ENCODE measurements at regions not wholly inside any gene's neighbourhood (a gene's known extent, or its start where the extent isn't known, plus 50 kb on each side); places are given as distances from the start of the nearest gene placed in this dataset.

DNA sequence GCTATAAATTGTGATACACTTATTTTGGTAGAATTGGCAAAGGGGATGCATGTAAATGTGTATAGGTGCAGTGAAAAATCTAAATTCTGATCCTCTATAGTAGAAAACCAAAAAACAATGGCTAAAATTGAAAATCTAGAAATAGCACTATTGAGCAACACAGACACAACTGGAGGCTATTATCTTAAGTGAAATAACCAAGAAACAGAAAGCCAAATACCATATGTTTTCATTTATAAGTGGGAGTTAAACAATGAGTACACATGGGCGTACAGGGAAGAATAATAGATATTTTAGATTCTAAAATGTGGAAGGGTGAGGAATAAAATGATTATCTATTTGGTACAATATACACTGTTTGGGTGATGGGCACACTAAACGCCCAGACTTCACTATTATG lies 183.2 kb upstream of the TUSC1 start:
- no peak overlapping the region for H2BK20ac ChIP-seq (ENCODE audit: low read length)
- CTCF ChIA-PET (ENCODE audit: partially characterized antibody) = interaction anchor here (0.6 kb wide), 1 partner anchor 13 kb away, joined by 5 read pairs; no protein-coding TSS in a partner anchor

More for the DNA sequence above, 183.2 kb upstream of the TUSC1 start:
- Histone ChIP-seq H2BK15ac (ENCODE audit: low read length) (no peak overlapping the region), H3K56ac (replicated peaks; ENCODE audit: insufficient read length, low read depth, low read length) (no peak overlapping the region), H2BK12ac (ENCODE audit: low read depth, low read length) (no peak overlapping the region), H3K36me3 (ENCODE audit: control insufficient read depth in 2 of 4, insufficient read depth in 4 of 4, low read length in 3 of 4) (no peaks in the 10 kb centered on the region), H3K79me1 (ENCODE audit: low read depth, low read length) (no peaks in the 10 kb centered on the region), H2AK5ac (ENCODE audit: low read depth, low read length) (no peak overlapping the region), H3K27me3 (replicated peaks in 1 of 4; ENCODE audit: control insufficient read depth in 3 of 4, extremely low read depth in 1 of 4, insufficient read depth in 3 of 4, low read length in 3 of 4) (no peaks in the 10 kb centered on the region), H3K9me3 (ENCODE audit: insufficient read depth in 2 of 2, low read depth in 1 of 2, low read length in 1 of 2) (no peaks in the 10 kb centered on the region), H3K23me2 (ENCODE audit: low read depth, low read length) (no peaks in the 10 kb centered on the region), H4K91ac (replicated peaks; ENCODE audit: insufficient read length, low read length) (no peak overlapping the region), H4K5ac (ENCODE audit: insufficient read length, low read depth, low read length) (no peak overlapping the region), H4K8ac (ENCODE audit: extremely low read depth, insufficient read depth, low read length) (no peak overlapping the region), H3K14ac (ENCODE audit: insufficient read length) (no peak overlapping the region), H3K23ac (ENCODE audit: insufficient read length) (no peak overlapping the region), H3K18ac (ENCODE audit: extremely low read depth, low read length) (no peak overlapping the region), H3K9ac (replicated peaks in 1 of 4; ENCODE audit: extremely low read depth in 1 of 4, low read depth in 3 of 4, low read length in 3 of 4) (no peak overlapping the region), H3K4me3 (ENCODE audit: extremely low read depth in 1 of 4, insufficient read depth in 2 of 4, low read depth in 3 of 4, low read length in 4 of 4) (no peak overlapping the region), H3K4me2 (ENCODE audit: insufficient read depth in 1 of 2, low read depth in 2 of 2, low read length in 2 of 2) (no peak overlapping the region), H3K27ac (ENCODE audit: low read depth, low read length) (no peak overlapping the region), H3K79me2 (ENCODE audit: control insufficient read depth in 1 of 2, insufficient read depth in 2 of 2, low read length in 2 of 2) (no peaks in the 10 kb centered on the region), H3K4me1 (replicated peaks in 1 of 4; ENCODE audit: control insufficient read depth in 3 of 4, insufficient read depth in 4 of 4, low read length in 3 of 4) (no peaks in the 10 kb centered on the region), H2AFZ (ENCODE audit: low read length) (no peak overlapping the region), H2BK5ac (ENCODE audit: low read depth, low read length) (no peak overlapping the region), H4K20me1 (replicated peaks in 1 of 2; ENCODE audit: control insufficient read depth in 1 of 2, insufficient read depth in 2 of 2, low read length in 2 of 2) (no peaks in the 10 kb centered on the region), H2BK120ac (replicated peaks; ENCODE audit: low read depth, low read length) (no peak overlapping the region), H3K4ac (replicated peaks; ENCODE audit: insufficient read length, low read depth, low read length) (no peak overlapping the region)
- TF ChIP-seq, protein P1, sequence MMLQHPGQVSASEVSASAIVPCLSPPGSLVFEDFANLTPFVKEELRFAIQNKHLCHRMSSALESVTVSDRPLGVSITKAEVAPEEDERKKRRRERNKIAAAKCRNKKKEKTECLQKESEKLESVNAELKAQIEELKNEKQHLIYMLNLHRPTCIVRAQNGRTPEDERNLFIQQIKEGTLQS (IDR thresholded peaks at IDR 0.05; ENCODE audit: insufficient read depth, low read depth, low read length) = no peak
- TF ChIP-seq SP4 (IDR thresholded peaks at IDR 0.05; ENCODE audit: low read length) (no peak), TAF7 (optimal IDR thresholded peaks at IDR 0.05; ENCODE audit: borderline replicate concordance, low read depth, low read length) (no peak), MAFK (IDR thresholded peaks at IDR 0.05; ENCODE audit: low read depth, low read length) (no peak), NRF1 (IDR thresholded peaks at IDR 0.05; ENCODE audit: low read depth, low read length) (no peak), SUZ12 (IDR thresholded peaks at IDR 0.05; ENCODE audit: low read length) (no peak)
- TF ChIP-seq, protein P2, sequence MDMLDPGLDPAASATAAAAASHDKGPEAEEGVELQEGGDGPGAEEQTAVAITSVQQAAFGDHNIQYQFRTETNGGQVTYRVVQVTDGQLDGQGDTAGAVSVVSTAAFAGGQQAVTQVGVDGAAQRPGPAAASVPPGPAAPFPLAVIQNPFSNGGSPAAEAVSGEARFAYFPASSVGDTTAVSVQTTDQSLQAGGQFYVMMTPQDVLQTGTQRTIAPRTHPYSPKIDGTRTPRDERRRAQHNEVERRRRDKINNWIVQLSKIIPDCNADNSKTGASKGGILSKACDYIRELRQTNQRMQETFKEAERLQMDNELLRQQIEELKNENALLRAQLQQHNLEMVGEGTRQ (IDR thresholded peaks at IDR 0.05; ENCODE audit: low read length) = no peak
- DNase-seq (ENCODE audit: low read depth in 1 of 2, low spot score in 2 of 2) (no peak), FAIRE-seq (no peak)
- 92% methylated on average over 2 of the region's 2 CpGs; no CpG with 5 or more reads in 1 of the 2 experiments for WGBS, 2 experiments (ENCODE audit: extremely low coverage in 1 of 2, insufficient coverage in 1 of 2, insufficient read length in 1 of 2, insufficient replicate concordance in 2 of 2, low coverage in 1 of 2, low lambda C conversion rate in 2 of 2, missing lambda C conversion rate in 1 of 2)
- POLR2A ChIA-PET (ENCODE audit: partially characterized antibody) = no interaction called here
